Astrocyte of the cerebellum (primary cell): ENCODE measurements at regions not wholly inside any gene's neighbourhood (a gene's known extent, or its start where the extent isn't known, plus 50 kb on each side); places are given as distances from the start of the nearest gene placed in this dataset.

Source experiments
- DNase-seq: peaks from one replicate; pipeline ENCODE4 v3.0.0-alpha.2; 2011; ENCODE audit warnings: low read depth
- H3K4me3 ChIP-seq: 2 replicates; pipeline ENCODE4 v1.5.1; 2011; ENCODE audit warnings: mild to moderate bottlenecking, low read depth, low read length, moderate library complexity
- in situ Hi-C: cut with HindIII; loops from 2 replicates; pipeline ENCODE4 v1.10.0; 2017; ENCODE audit warnings: low sequenced_read_pairs
- TF ChIP-seq, protein P1 (sequence below): IDR thresholded peaks from 2 replicates; pipeline ENCODE4 v1.5.1; 2012; ENCODE audit warnings: low read length, low read depth, moderate library complexity, mild to moderate bottlenecking; ENCODE audit errors: missing control alignments

DNA sequence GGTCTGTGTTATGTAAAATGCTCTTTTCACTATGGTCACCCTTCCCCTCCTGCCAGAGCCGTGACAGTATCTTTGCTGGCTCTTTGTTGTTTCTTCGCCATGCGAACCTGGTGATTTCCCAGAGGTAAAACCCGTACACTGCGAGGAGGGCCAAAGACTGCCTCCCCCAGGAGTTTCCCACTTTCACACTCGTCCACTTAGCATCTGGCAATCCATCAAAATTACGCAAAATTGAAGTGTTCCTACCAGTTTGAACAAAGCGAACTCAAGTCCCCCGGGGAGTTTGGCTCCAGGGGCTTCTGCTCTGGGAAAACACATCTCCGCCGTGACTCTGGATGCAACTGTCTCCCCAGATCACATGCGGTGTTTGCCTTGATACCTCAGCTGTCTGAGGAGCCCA lies 239.9 kb downstream of the FAM43A start:
- in situ Hi-C loops = no loop called here
- no peak for DNase-seq
- no peak overlapping the region for H3K4me3 ChIP-seq
- TF ChIP-seq, protein P1, sequence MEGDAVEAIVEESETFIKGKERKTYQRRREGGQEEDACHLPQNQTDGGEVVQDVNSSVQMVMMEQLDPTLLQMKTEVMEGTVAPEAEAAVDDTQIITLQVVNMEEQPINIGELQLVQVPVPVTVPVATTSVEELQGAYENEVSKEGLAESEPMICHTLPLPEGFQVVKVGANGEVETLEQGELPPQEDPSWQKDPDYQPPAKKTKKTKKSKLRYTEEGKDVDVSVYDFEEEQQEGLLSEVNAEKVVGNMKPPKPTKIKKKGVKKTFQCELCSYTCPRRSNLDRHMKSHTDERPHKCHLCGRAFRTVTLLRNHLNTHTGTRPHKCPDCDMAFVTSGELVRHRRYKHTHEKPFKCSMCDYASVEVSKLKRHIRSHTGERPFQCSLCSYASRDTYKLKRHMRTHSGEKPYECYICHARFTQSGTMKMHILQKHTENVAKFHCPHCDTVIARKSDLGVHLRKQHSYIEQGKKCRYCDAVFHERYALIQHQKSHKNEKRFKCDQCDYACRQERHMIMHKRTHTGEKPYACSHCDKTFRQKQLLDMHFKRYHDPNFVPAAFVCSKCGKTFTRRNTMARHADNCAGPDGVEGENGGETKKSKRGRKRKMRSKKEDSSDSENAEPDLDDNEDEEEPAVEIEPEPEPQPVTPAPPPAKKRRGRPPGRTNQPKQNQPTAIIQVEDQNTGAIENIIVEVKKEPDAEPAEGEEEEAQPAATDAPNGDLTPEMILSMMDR = no peak

DNA sequence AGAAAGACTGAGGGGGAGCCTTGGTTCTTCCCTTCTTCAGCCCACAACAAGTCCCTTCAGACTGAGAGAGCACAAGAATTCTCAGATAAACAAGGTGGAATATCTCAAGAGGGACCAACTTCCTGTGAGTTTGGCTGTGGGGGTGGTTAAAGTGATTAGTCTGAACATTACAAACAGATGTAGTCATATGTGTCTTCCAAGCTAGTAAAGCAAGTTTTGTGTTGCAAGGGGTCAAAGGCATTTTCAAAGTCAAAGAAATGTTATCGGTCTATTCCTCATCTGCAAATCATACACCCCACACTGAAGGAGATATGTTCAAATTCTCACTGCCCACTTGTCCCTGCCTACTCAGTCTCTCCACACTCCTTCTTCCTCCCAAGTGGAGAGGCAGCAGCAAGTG lies 242.5 kb downstream of the FAM43A start:
- TF ChIP-seq, protein P1 = no peak
- no peak for DNase-seq
- no peak overlapping the region for H3K4me3 ChIP-seq
- in situ Hi-C loops = no loop called here

- no peak overlapping the region for H3K4me3 ChIP-seq
- no peak for DNase-seq
- TF ChIP-seq, protein P1 = peak; percentile 63
- in situ Hi-C loops = no loop called here
Measured at GRCh38 chr3:194928831-194929577, 243.3 kb downstream of the FAM43A start.

GRCh38 chr3:194929578-194929960 lies 243.9 kb downstream of the FAM43A start:
- TF ChIP-seq, protein P1 = no peak
- in situ Hi-C loops = no loop called here
- H3K4me3 ChIP-seq = no peak overlapping the region
- no peak for DNase-seq

- TF ChIP-seq, protein P1 = no peak
- DNase-seq = peak; percentile 49
- H3K4me3 ChIP-seq = no peak overlapping the region
- in situ Hi-C loops = no loop called here
Measured at GRCh38 chr3:194930377-194931204, 244.9 kb downstream of the FAM43A start.

DNA sequence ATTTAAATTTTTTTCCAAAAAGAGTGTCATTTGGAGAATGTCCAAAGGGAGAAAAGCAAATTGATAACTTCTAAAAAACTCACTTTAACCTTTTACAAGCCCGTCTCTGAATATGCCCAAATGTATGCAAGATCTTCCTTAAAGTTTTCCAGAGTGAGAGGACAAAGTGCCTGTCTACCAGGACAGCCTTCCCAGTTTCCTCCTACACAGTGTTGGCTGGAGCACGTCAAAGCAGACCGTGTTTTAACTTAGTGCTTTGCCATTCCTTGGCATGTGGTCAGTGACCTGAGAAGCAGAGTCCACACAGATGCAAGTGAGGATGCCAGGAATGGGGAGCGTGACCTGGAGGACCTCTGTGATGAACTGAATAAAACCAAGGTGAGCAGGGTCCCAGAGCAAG lies 245.7 kb downstream of the FAM43A start:
- DNase-seq = no peak
- H3K4me3 ChIP-seq = no peak overlapping the region
- TF ChIP-seq, protein P1 = no peak
- in situ Hi-C loops = no loop called here
